GM12865 (cell line): ENCODE measurements at regions not wholly inside any gene's neighbourhood (a gene's known extent, or its start where the extent isn't known, plus 50 kb on each side); places are given as distances from the start of the nearest gene placed in this dataset.

Experiments
- DNase-seq: peaks from one replicate; pipeline ENCODE4 v3.0.0; 2010; ENCODE audit warnings: low read depth
- H3K4me3 ChIP-seq: 2 replicates; pipeline ENCODE4 v1.5.1; 2011; ENCODE audit warnings: mild to moderate bottlenecking, low read depth, low read length, control low read depth
- CTCF ChIP-seq: IDR thresholded peaks from 2 replicates; pipeline ENCODE4 v1.5.1; 2011; ENCODE audit warnings: low read length, control low read depth, low read depth, inconsistent platforms; ENCODE audit not compliant: insufficient read depth; ENCODE audit errors: missing control alignments

- no peak for TF ChIP-seq CTCF
- H3K4me3 ChIP-seq: no peak overlapping the region
- DNase-seq: no peak
Measured at GRCh38 chr2:45268631-45269030, 259.4 kb upstream of the SIX2 start.

DNA sequence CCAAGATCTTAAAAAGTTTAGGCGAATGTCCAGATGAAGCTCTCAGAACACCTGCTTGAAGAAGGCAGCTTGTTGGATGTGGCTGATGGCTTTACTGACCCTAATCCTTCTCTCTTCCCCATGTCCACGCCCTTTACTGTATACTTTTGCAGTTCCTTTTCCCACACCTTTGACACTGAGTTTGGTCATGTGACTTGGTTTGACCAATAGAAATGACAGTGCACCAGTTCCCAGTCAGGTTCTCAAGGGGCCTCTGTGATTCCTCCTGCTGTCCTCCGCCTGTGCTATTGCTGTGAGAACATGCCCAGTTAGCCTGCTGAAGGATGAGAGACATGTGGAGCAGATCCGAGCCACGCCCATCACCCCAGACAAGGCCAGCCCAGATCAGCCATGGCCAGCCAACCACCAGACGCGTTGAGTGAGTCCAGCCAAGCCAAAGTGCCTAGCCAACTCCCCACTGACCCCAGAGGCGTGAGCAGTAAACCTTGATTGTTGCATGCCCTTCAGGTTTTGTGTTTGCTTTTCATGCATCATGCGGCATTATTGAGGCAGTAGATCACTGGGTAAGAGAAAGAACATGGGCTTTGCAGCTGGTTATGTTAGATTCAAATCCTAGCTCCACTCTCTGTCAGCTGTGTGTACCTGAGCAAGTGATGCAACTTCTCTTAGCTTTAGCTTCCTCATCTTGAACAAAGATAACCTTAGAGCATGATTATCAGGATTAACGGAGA, 258.0 kb upstream of the SIX2 start:
- no peak for DNase-seq
- H3K4me3 ChIP-seq: no peak overlapping the region
- TF ChIP-seq CTCF: no peak

GRCh38 chr2:45265336-45265735, 256.1 kb upstream of the SIX2 start:
- TF ChIP-seq CTCF: no peak
- H3K4me3 ChIP-seq: no peak overlapping the region

GRCh38 chr2:45264227-45265225, 255.3 kb upstream of the SIX2 start:
- DNase-seq: peak; percentile 27
- no peak overlapping the region for H3K4me3 ChIP-seq
- no peak for TF ChIP-seq CTCF

More at GRCh38 chr2:45265336-45265735, 256.1 kb upstream of the SIX2 start:
- DNase-seq: no peak

- no peak for DNase-seq
- no peak for TF ChIP-seq CTCF
Measured at GRCh38 chr2:45263147-45263546, 253.9 kb upstream of the SIX2 start.

GRCh38 chr2:45261746-45262145, 252.5 kb upstream of the SIX2 start:
- no peak for TF ChIP-seq CTCF
- DNase-seq: no peak
- H3K4me3 ChIP-seq: no peak overlapping the region

More at GRCh38 chr2:45263147-45263546, 253.9 kb upstream of the SIX2 start:
- H3K4me3 ChIP-seq: no peak overlapping the region
